HG03460 (cell line): ENCODE measurements at regions not wholly inside any gene's neighbourhood (a gene's known extent, or its start where the extent isn't known, plus 50 kb on each side); places are given as distances from the start of the nearest gene placed in this dataset.

Source experiments
- ATAC-seq: cut with Tn5 transposase; IDR thresholded peaks from one replicate; pipeline ENCODE4 v1.9.1; 2021; ENCODE audit not compliant: unreplicated experiment

- ATAC-seq = no peak
Observed at GRCh38 chr13:105509981-105510762, 1025.3 kb downstream of the EFNB2 start.

- ATAC-seq = no peak
Observed at GRCh38 chr13:105506463-105506862, 1029.0 kb downstream of the EFNB2 start.

GRCh38 chr13:105502193-105502592 is 1033.3 kb downstream of the EFNB2 start:
- ATAC-seq = no peak

- ATAC-seq = no peak
Observed at GRCh38 chr13:105497597-105497996, 1037.9 kb downstream of the EFNB2 start.

GRCh38 chr13:105492216-105492615 is 1043.2 kb downstream of the EFNB2 start:
- no peak for ATAC-seq

GRCh38 chr13:105491345-105491744 is 1044.1 kb downstream of the EFNB2 start:
- ATAC-seq = no peak

- no peak for ATAC-seq
Observed at GRCh38 chr13:105485081-105485480, 1050.4 kb downstream of the EFNB2 start.

GRCh38 chr13:105474983-105475610 is 1060.4 kb downstream of the EFNB2 start:
- ATAC-seq = no peak

GRCh38 chr13:105471673-105472072 is 1063.8 kb downstream of the EFNB2 start:
- no peak for ATAC-seq

GRCh38 chr13:105466376-105466775 is 1069.1 kb downstream of the EFNB2 start:
- ATAC-seq = no peak

- no peak for ATAC-seq
Observed at GRCh38 chr13:105465745-105466144, 1069.7 kb downstream of the EFNB2 start, which contains the start of gene DAOA. Gene DAOA (plus strand): TSS chr13:105466045.

- no peak for ATAC-seq
Observed at GRCh38 chr13:105465251-105465650, 1070.2 kb downstream of the EFNB2 start.

- no peak for ATAC-seq
Observed at GRCh38 chr13:105464249-105464648, 1071.2 kb downstream of the EFNB2 start.

- ATAC-seq = no peak
Observed at GRCh38 chr13:105463011-105463501, 1072.4 kb downstream of the EFNB2 start.

GRCh38 chr13:105462098-105462497 is 1073.4 kb downstream of the EFNB2 start:
- no peak for ATAC-seq

GRCh38 chr13:105452895-105453294 is 1082.6 kb downstream of the EFNB2 start:
- ATAC-seq = no peak

- ATAC-seq = no peak
Observed at GRCh38 chr13:105450784-105451183, 1084.7 kb downstream of the EFNB2 start.

GRCh38 chr13:105448811-105449210 is 1086.7 kb downstream of the EFNB2 start:
- ATAC-seq = no peak

- ATAC-seq = no peak
Observed at GRCh38 chr13:105446197-105446596, 1089.3 kb downstream of the EFNB2 start.

- ATAC-seq = no peak
Observed at GRCh38 chr13:105445796-105446195, 1089.7 kb downstream of the EFNB2 start.

- no peak for ATAC-seq
Observed at GRCh38 chr13:105442949-105443699, 1092.3 kb downstream of the EFNB2 start.

- no peak for ATAC-seq
Observed at GRCh38 chr13:105442040-105442439, 1093.4 kb downstream of the EFNB2 start.
